LNCAP (cell line): ENCODE measurements at regions not wholly inside any gene's neighbourhood (a gene's known extent, or its start where the extent isn't known, plus 50 kb on each side); places are given as distances from the start of the nearest gene placed in this dataset.

Source experiments
- CTCF ChIP-seq: fragments of 450-650 bp; IDR thresholded peaks from 2 replicates; pipeline ENCODE4 v1.5.1; 2017; ENCODE audit warnings: mild to moderate bottlenecking

DNA sequence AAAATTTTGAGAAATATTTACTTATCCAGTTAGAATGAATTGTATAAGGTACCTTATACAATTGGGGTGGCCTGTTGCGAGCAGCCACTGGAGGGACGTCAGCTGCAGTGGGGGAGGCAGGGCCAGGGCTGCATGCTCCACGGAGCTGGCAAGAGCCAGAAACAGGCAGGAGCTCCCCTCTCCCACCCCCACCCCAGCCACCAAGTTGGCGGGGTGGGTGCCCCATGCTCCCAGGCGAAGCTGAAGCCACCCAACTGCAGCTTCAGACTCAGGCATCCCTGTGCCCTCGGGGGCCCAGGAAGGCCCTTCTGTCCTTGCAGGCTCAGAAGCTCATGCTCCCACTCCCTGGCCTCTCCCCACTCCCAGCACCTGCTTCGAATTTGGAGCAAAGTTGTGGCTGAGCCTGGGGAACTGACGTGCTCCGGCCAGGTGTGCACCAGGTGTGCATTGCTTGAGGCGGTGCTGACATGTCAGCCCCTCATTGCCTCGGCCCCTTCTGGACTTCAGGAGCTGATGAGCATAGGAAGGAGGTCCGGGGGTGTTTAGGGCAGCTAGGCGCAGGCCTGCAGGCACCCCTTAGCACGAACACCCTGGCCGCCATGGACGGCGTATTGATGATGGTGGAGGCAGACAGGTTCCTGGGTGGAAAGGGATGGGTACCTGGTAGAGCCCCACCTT is 743.8 kb upstream of the GBE1 start:
- no peak for TF ChIP-seq CTCF

- TF ChIP-seq CTCF = no peak
Observed at GRCh38 chr3:82498186-82498585, 736.7 kb upstream of the GBE1 start.

DNA sequence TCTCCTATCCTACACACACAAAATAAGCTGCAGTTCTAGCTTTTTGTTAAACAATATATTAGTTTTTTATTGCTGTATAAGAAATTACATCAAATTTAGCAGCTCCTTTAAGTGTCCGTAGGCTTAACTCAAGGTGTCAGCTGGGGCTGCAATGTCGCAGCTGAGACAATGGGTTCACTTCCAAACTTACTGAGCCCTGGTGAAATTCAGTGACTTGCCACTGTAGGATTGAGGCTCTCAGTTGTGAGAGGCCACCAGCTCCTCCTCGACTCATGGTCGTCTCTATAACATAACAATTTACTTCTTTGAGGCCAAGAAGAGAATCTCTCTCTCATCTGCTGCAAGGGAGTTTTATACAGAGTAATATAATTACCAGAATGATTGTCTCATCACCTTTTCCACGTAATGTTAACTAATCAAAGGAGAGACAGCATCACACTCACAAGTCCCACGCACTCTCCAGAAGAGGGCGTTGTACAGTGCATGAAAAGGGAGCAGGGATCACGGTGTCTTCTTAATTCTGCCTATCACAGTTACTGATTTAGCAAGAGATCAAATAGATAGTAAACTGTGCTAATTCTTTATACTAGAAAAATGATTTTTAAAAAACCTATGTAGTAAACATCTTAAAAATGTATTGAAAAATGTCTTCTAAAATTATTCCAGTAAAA is 735.6 kb upstream of the GBE1 start:
- peak; percentile 71 for TF ChIP-seq CTCF

DNA sequence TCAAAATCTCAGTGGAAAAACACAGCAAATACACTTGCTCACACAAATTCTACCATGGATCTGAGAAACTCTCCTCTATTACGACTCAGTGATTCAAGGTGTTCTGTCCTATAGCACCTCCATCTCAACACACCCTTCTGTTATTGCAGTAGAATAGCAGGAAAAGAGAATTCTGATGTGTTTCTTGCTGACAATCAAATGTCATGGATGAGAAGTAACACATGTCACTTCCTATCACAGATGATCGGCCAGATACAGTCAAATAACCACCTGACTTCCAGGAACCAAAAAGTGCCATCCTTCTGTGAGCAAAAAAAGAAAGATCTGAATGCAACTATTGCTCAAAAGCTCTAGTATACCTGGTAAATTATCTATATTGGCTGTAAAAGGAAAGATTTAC is 734.2 kb upstream of the GBE1 start:
- no peak for TF ChIP-seq CTCF

- TF ChIP-seq CTCF = no peak
Observed at GRCh38 chr3:82494977-82495489, 733.6 kb upstream of the GBE1 start.

- no peak for TF ChIP-seq CTCF
Observed at GRCh38 chr3:82493858-82494257, 732.4 kb upstream of the GBE1 start.

- no peak for TF ChIP-seq CTCF
Observed at GRCh38 chr3:82475306-82475705, 713.9 kb upstream of the GBE1 start.
